Hepatocyte (in vitro differentiated cells): ENCODE measurements at regions not wholly inside any gene's neighbourhood (a gene's known extent, or its start where the extent isn't known, plus 50 kb on each side); places are given as distances from the start of the nearest gene placed in this dataset.

ENCODE experiments used
- DNase-seq: peaks from one replicate; pipeline ENCODE4 v3.0.0-alpha.2; 2016; ENCODE audit warnings: low spot score
- H2AFZ ChIP-seq: fragments of 200-600 bp; sonication (generic); 2 replicates; pipeline ENCODE4 v1.6.0; 2016; ENCODE audit warnings: antibody characterized with exemption, mild to moderate bottlenecking
- H3K27ac ChIP-seq: fragments of 200-600 bp; sonication (generic); 2 replicates; pipeline ENCODE4 v1.5.1; 2016; ENCODE audit warnings: mild to moderate bottlenecking
- H3K27me3 ChIP-seq: fragments of 200-600 bp; sonication (generic); 2 replicates; pipeline ENCODE4 v1.6.1; 2016
- H3K36me3 ChIP-seq: fragments of 200-600 bp; sonication (generic); replicated peaks from 2 replicates; pipeline ENCODE4 v1.5.1; 2016; ENCODE audit warnings: low read depth; ENCODE audit not compliant: insufficient read depth
- H3K4me1 ChIP-seq: fragments of 200-600 bp; sonication (generic); 2 replicates; pipeline ENCODE4 v1.5.1; 2016; ENCODE audit warnings: mild to moderate bottlenecking, moderate library complexity; ENCODE audit not compliant: insufficient read depth
- H3K4me2 ChIP-seq: fragments of 200-600 bp; sonication (generic); 2 replicates; pipeline ENCODE4 v1.6.0; 2016
- H3K4me3 ChIP-seq: fragments of 200-600 bp; sonication (generic); 2 replicates; pipeline ENCODE4 v1.5.1; 2016; ENCODE audit warnings: mild to moderate bottlenecking
- H3K79me2 ChIP-seq: fragments of 200-600 bp; sonication (generic); 2 replicates; pipeline ENCODE4 v1.6.0; 2017; ENCODE audit warnings: mild to moderate bottlenecking
- H3K9me2 ChIP-seq: fragments of 200-600 bp; sonication (generic); replicated peaks from 2 replicates; pipeline ENCODE4 v1.6.0; 2017; ENCODE audit warnings: mild to moderate bottlenecking; ENCODE audit not compliant: insufficient read depth
- H3K9me3 ChIP-seq: fragments of 200-600 bp; sonication (generic); 2 replicates; pipeline ENCODE4 v1.5.1; 2016; ENCODE audit warnings: low read depth, mild to moderate bottlenecking
- H4K20me1 ChIP-seq: fragments of 200-600 bp; sonication (generic); 2 replicates; pipeline ENCODE4 v1.6.0; 2016; ENCODE audit warnings: mild to moderate bottlenecking; ENCODE audit not compliant: insufficient read depth, poor library complexity, severe bottlenecking
- EZH2 ChIP-seq: fragments of 200-600 bp; sonication (generic); IDR thresholded peaks from 2 replicates; pipeline ENCODE4 v1.6.1; 2016; ENCODE audit warnings: antibody characterized with exemption, mild to moderate bottlenecking, borderline replicate concordance
- EZH2phosphoT487 ChIP-seq: fragments of 200-600 bp; sonication (generic); IDR thresholded peaks from one replicate; pipeline ENCODE4 v1.6.1; 2018; ENCODE audit warnings: antibody characterized with exemption, mild to moderate bottlenecking, low read depth, moderate library complexity; ENCODE audit not compliant: unreplicated experiment, severe bottlenecking
- WGBS: methylation state at CpG from one replicate; pipeline ENCODE4 v1.1.6; 2016; ENCODE audit warnings: low lambda C conversion rate; ENCODE audit errors: missing lambda C conversion rate; 5-methylcytosine and 5-hydroxymethylcytosine counted together
- TF ChIP-seq, protein P1 (sequence below): fragments of 200-600 bp; sonication (generic); IDR thresholded peaks from 2 replicates; pipeline ENCODE4 v1.5.1; 2016; ENCODE audit warnings: antibody characterized with exemption, mild to moderate bottlenecking; ENCODE audit not compliant: poor library complexity

DNA sequence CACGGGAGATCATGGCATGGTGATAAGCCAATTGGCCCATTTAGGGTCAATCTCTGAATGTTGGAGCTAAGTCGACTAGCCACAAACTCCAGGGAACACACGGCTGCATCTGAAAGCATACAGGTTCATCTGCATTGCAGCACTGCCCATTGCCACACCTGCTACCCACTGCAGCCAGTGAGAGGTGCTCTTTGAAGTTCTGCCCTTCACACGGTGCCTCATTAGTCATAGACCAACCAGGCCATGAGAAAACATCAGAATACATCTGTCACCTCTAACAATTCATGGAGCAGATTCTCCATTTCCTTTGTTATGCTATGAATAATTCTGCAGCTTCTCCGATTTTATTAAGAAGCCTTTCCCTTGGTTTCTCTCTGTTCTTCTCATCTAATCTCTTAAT lies 65.7 kb upstream of the FAM204A start:
- Histone ChIP-seq H3K27me3 (peaks cover 17% of the 10 kb centered on the region), H3K9me2 (no peaks in the 10 kb centered on the region), H3K79me2 (no peaks in the 10 kb centered on the region), H3K4me3 (no peak overlapping the region), H3K9me3 (no peaks in the 10 kb centered on the region), H3K4me2 (no peak overlapping the region), H3K27ac (no peak overlapping the region), H4K20me1 (no peaks in the 10 kb centered on the region), H3K36me3 (no peaks in the 10 kb centered on the region), H2AFZ (no peak overlapping the region), H3K4me1 (no peaks in the 10 kb centered on the region)
- WGBS = 81% methylated on average over 5 of the region's 5 CpGs
- DNase-seq = no peak
- TF ChIP-seq, protein P1, sequence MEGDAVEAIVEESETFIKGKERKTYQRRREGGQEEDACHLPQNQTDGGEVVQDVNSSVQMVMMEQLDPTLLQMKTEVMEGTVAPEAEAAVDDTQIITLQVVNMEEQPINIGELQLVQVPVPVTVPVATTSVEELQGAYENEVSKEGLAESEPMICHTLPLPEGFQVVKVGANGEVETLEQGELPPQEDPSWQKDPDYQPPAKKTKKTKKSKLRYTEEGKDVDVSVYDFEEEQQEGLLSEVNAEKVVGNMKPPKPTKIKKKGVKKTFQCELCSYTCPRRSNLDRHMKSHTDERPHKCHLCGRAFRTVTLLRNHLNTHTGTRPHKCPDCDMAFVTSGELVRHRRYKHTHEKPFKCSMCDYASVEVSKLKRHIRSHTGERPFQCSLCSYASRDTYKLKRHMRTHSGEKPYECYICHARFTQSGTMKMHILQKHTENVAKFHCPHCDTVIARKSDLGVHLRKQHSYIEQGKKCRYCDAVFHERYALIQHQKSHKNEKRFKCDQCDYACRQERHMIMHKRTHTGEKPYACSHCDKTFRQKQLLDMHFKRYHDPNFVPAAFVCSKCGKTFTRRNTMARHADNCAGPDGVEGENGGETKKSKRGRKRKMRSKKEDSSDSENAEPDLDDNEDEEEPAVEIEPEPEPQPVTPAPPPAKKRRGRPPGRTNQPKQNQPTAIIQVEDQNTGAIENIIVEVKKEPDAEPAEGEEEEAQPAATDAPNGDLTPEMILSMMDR = no peak
- TF ChIP-seq EZH2phosphoT487 (no peak), EZH2 (no peak)

DNA sequence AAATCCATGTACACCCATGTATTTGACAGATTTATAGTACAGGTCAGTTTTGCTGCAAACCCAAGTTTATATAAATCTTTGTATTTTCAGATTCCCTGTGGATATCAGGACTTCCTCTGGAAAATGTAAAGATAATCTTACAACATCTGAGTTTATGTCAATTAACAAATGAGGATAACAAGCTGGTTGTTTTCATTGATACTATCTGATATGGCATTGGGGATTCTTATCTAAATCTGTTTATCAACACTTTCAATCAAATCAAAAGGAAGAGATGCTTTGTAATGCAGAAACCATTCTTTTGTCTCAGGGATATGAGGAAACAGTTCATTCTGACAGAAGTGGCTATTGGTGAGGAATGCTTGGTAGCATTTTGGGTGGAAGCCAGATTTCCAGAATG lies 64.9 kb upstream of the FAM204A start:
- H3K79me2 ChIP-seq = no peaks in the 10 kb centered on the region
- no peaks in the 10 kb centered on the region for H3K9me3 ChIP-seq
- no peaks in the 10 kb centered on the region for H4K20me1 ChIP-seq
- H3K4me2 ChIP-seq = no peak overlapping the region
- H3K27me3 ChIP-seq = peaks cover 18% of the 10 kb centered on the region
- no peaks in the 10 kb centered on the region for H3K36me3 ChIP-seq
- H3K4me1 ChIP-seq = no peaks in the 10 kb centered on the region
- no peak for DNase-seq
- no peaks in the 10 kb centered on the region for H3K9me2 ChIP-seq
- no peak overlapping the region for H3K27ac ChIP-seq
- no peak overlapping the region for H3K4me3 ChIP-seq
- no peak overlapping the region for H2AFZ ChIP-seq
- TF ChIP-seq, protein P1 = no peak
- TF ChIP-seq EZH2 = no peak
- TF ChIP-seq EZH2phosphoT487 = no peak

DNA sequence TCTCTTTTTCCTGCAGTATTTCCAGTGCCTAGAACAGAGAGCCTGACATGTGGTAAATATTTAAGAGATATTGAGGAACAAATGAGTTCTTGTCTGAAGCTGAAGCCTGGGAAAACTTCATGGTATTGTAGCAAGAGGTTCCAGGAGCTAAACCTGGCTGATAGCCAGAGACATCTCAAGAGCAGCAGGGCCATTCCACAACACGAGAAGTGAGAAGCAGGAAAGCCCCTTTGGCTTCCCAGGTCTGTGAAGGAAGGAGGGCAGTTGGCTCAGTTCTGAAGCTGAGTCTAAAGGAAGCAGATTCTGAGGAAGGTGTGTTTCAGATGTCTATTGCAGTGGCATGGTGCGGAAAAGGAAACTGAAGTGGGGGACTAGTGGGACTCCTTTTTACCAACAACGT lies 63.8 kb upstream of the FAM204A start:
- H3K9me2 ChIP-seq = no peaks in the 10 kb centered on the region
- no peak overlapping the region for H3K27ac ChIP-seq
- H4K20me1 ChIP-seq = no peaks in the 10 kb centered on the region
- TF ChIP-seq EZH2 (no peak), EZH2phosphoT487 (no peak)
- TF ChIP-seq, protein P1 = no peak
- DNase-seq = no peak
- peaks cover 18% of the 10 kb centered on the region for H3K27me3 ChIP-seq
- H3K4me3 ChIP-seq = no peak overlapping the region
- H3K36me3 ChIP-seq = no peaks in the 10 kb centered on the region
- H3K9me3 ChIP-seq = no peaks in the 10 kb centered on the region
- no peaks in the 10 kb centered on the region for H3K4me1 ChIP-seq
- WGBS = 74% methylated on average over 3 of the region's 3 CpGs
- no peak overlapping the region for H2AFZ ChIP-seq
- H3K79me2 ChIP-seq = no peaks in the 10 kb centered on the region
- no peak overlapping the region for H3K4me2 ChIP-seq

DNA sequence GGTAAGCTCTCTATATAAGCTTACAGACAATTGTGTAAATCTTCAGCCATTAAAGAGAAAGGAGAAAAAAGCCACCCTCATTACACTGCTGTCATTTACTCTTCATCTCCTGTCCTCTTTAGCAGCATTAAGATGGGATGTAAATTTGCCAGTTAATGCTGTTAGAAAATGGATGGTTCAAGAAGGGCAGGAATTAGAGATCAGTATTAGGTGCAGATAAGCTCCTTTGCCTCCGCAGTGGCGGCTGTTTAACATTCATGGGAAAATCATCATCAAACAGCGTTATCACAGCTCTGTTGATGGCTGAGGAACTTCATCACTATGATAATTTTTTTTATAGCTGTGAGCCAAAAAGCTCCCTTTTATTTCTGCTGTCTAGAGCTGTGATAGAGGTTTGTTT lies 61.8 kb upstream of the FAM204A start:
- Histone ChIP-seq H3K4me2 (no peak overlapping the region), H3K4me1 (no peaks in the 10 kb centered on the region), H3K9me3 (no peaks in the 10 kb centered on the region), H4K20me1 (no peaks in the 10 kb centered on the region), H3K9me2 (no peaks in the 10 kb centered on the region), H3K27me3 (peaks cover 18% of the 10 kb centered on the region), H3K79me2 (no peaks in the 10 kb centered on the region), H3K27ac (no peak overlapping the region), H3K36me3 (no peaks in the 10 kb centered on the region), H2AFZ (no peak overlapping the region), H3K4me3 (no peak overlapping the region)
- TF ChIP-seq EZH2 = no peak
- no peak for TF ChIP-seq EZH2phosphoT487
- TF ChIP-seq, protein P1 = no peak
- WGBS = 66% methylated on average over 3 of the region's 3 CpGs
- no peak for DNase-seq
